H1 (cell line): ENCODE measurements at regions not wholly inside any gene's neighbourhood (a gene's known extent, or its start where the extent isn't known, plus 50 kb on each side); places are given as distances from the start of the nearest gene placed in this dataset.

ENCODE experiments used
- CTCF ChIP-seq, 3 experiments: IDR thresholded peaks; 1 replicate in 2 of 3; 2 replicates in 1 of 3; pipeline versions ENCODE4 v1.5.1 to v1.6.1; 2011; ENCODE audit warnings: low read length in 3 of 3, mild to moderate bottlenecking in 3 of 3, inconsistent platforms in 2 of 3, low read depth in 1 of 3, moderate library complexity in 1 of 3; ENCODE audit not compliant: insufficient read depth in 1 of 3; ENCODE audit errors: control extremely low read depth in 1 of 3
- E2F6 ChIP-seq: IDR thresholded peaks from 2 replicates; pipeline ENCODE4 v1.6.1; 2012; ENCODE audit warnings: inconsistent platforms
- EP300 ChIP-seq, 2 experiments: IDR thresholded peaks; 1 replicate in 1 of 2; 2 replicates in 1 of 2; pipeline ENCODE4 v1.6.1; 2011 to 2012; ENCODE audit warnings: low read depth in 2 of 2, low read length in 2 of 2, mild to moderate bottlenecking in 2 of 2, borderline replicate concordance in 1 of 2, inconsistent platforms in 1 of 2, moderate library complexity in 1 of 2
- EZH2 ChIP-seq: fragments of 200-600 bp; sonication (generic); IDR thresholded peaks from 2 replicates; pipeline ENCODE4 v1.7.1; 2012; ENCODE audit warnings: low read depth, mild to moderate bottlenecking, moderate library complexity, low read length, inconsistent platforms; ENCODE audit not compliant: severe bottlenecking
- HDAC2 ChIP-seq, 2 experiments: fragments of 300-600 bp in 1 of 2; sonication (generic) in 1 of 2; IDR thresholded peaks; 2 replicates each; pipeline ENCODE4 v1.6.1; 2011 to 2012; ENCODE audit warnings: low read depth in 2 of 2, low read length in 2 of 2, mild to moderate bottlenecking in 2 of 2, moderate library complexity in 2 of 2, borderline replicate concordance in 1 of 2, inconsistent platforms in 1 of 2
- JUND ChIP-seq: IDR thresholded peaks from 2 replicates; pipeline ENCODE4 v1.6.1; 2011; ENCODE audit warnings: mild to moderate bottlenecking, improper control_type of control experiment, low read length
- KDM4A ChIP-seq: IDR thresholded peaks from one replicate; pipeline ENCODE4 v1.7.1; 2012; ENCODE audit warnings: low read depth, mild to moderate bottlenecking, moderate library complexity, low read length, inconsistent platforms; ENCODE audit not compliant: severe bottlenecking
- KDM5A ChIP-seq: fragments of 200-600 bp; IDR thresholded peaks from 2 replicates; pipeline ENCODE4 v1.7.1; 2012; ENCODE audit warnings: mild to moderate bottlenecking, low read length, inconsistent platforms, mixed read lengths
- POLR2A ChIP-seq, 2 experiments: IDR thresholded peaks; 1 replicate in 1 of 2; 2 replicates in 1 of 2; pipeline ENCODE4 v1.6.1; 2011; ENCODE audit warnings: low read depth in 2 of 2, low read length in 2 of 2, mild to moderate bottlenecking in 2 of 2; ENCODE audit errors: control extremely low read depth in 1 of 2
- POLR2AphosphoS5 ChIP-seq: IDR thresholded peaks from 2 replicates; pipeline ENCODE4 v1.6.1; 2011; ENCODE audit warnings: low read depth, low read length
- SIX5 ChIP-seq: IDR thresholded peaks from 2 replicates; pipeline ENCODE4 v1.6.1; 2011; ENCODE audit warnings: mild to moderate bottlenecking, low read depth, low read length
- SUZ12 ChIP-seq: fragments of 200-600 bp; sonication (generic); IDR thresholded peaks from 2 replicates; pipeline ENCODE4 v1.6.1; 2012; ENCODE audit warnings: mild to moderate bottlenecking, inconsistent platforms, low read length, moderate library complexity, mixed read lengths

- TF ChIP-seq KDM5A (no peak), CTCF (IDR thresholded peaks at IDR 0.05; ENCODE audit: control extremely low read depth in 1 of 3, insufficient read depth in 1 of 3, low read depth in 1 of 3, low read length in 3 of 3) (no peak), SIX5 (no peak), POLR2AphosphoS5 (no peak), EZH2 (no peak), KDM4A (no peak), EP300 (IDR thresholded peaks at IDR 0.05; ENCODE audit: borderline replicate concordance in 1 of 2, low read depth in 2 of 2, low read length in 2 of 2) (no peak), JUND (no peak), POLR2A (IDR thresholded peaks at IDR 0.05; ENCODE audit: control extremely low read depth in 1 of 2, low read depth in 2 of 2, low read length in 2 of 2) (no peak), HDAC2 (IDR thresholded peaks at IDR 0.05; ENCODE audit: borderline replicate concordance in 1 of 2, low read depth in 2 of 2, low read length in 2 of 2) (no peak), SUZ12 (no peak), E2F6 (no peak)
Observed at GRCh38 chr2:8138923-8139667, 542.8 kb upstream of the ID2 start.
